VCaP (cell line): ENCODE measurements at regions not wholly inside any gene's neighbourhood (a gene's known extent, or its start where the extent isn't known, plus 50 kb on each side); places are given as distances from the start of the nearest gene placed in this dataset.

ENCODE experiments used
- H3K27ac ChIP-seq: fragments of 450-650 bp; 2 replicates; pipeline ENCODE4 v1.5.1; 2017
- CTCF ChIP-seq: fragments of 450-650 bp; conservative IDR thresholded peaks from 2 replicates; pipeline ENCODE4 v1.5.1; 2017; ENCODE audit warnings: mild to moderate bottlenecking, moderate library complexity

- no peak overlapping the region for H3K27ac ChIP-seq
- TF ChIP-seq CTCF: no peak
Measured at GRCh38 chr14:104523546-104523935, 56.0 kb upstream of the C14orf180 start.

- no peak overlapping the region for H3K27ac ChIP-seq
Measured at GRCh38 chr14:104524726-104525125, 54.8 kb upstream of the C14orf180 start.

GRCh38 chr14:104526723-104527645 lies 52.6 kb upstream of the C14orf180 start:
- H3K27ac ChIP-seq: no peak overlapping the region
- TF ChIP-seq CTCF: no peak

More at GRCh38 chr14:104524726-104525125, 54.8 kb upstream of the C14orf180 start:
- no peak for TF ChIP-seq CTCF

GRCh38 chr14:104527857-104528459 lies 51.6 kb upstream of the C14orf180 start:
- H3K27ac ChIP-seq: no peak overlapping the region
- TF ChIP-seq CTCF: no peak

- no peak for TF ChIP-seq CTCF
- H3K27ac ChIP-seq: no peak overlapping the region
Measured at GRCh38 chr14:104528496-104528895, 51.1 kb upstream of the C14orf180 start.
